Activated naive CD8-positive, alpha-beta T cell (primary cell): ENCODE measurements at regions not wholly inside any gene's neighbourhood (a gene's known extent, or its start where the extent isn't known, plus 50 kb on each side); places are given as distances from the start of the nearest gene placed in this dataset.

Experiments used
- H3K27ac Mint-ChIP-seq: one replicate; pipeline ENCODE4 v1.8.0; 2021; ENCODE audit warnings: mixed read lengths
- H3K27me3 Mint-ChIP-seq: one replicate; pipeline ENCODE4 v1.8.0; 2021; ENCODE audit warnings: mixed read lengths
- H3K36me3 Mint-ChIP-seq: one replicate; pipeline ENCODE4 v1.8.0; 2021; ENCODE audit warnings: mixed read lengths
- H3K4me1 Mint-ChIP-seq: one replicate; pipeline ENCODE4 v1.8.0; 2021; ENCODE audit warnings: low read depth, mixed read lengths
- H3K4me3 Mint-ChIP-seq: one replicate; pipeline ENCODE4 v1.8.0; 2021; ENCODE audit warnings: mild to moderate bottlenecking, mixed read lengths
- H3K9me3 Mint-ChIP-seq: one replicate; pipeline ENCODE4 v1.8.0; 2021; ENCODE audit warnings: low read depth, mixed read lengths

- Mint-ChIP-seq H3K9me3 (no peaks in the 10 kb centered on the region), H3K27me3 (peaks cover 1% of the 10 kb centered on the region), H3K36me3 (no peaks in the 10 kb centered on the region), H3K27ac (no peak overlapping the region), H3K4me1 (no peaks in the 10 kb centered on the region), H3K4me3 (no peak overlapping the region)
These were observed 215.0 kb upstream of the MARCKS start for GRCh38 chr6:113642001-113642713.

GRCh38 chr6:113642714-113643406, 214.3 kb upstream of the MARCKS start:
- H3K4me1 Mint-ChIP-seq: no peaks in the 10 kb centered on the region
- H3K27me3 Mint-ChIP-seq: peaks cover 3% of the 10 kb centered on the region
- no peaks in the 10 kb centered on the region for H3K9me3 Mint-ChIP-seq
- no peak overlapping the region for H3K4me3 Mint-ChIP-seq
- no peak overlapping the region for H3K27ac Mint-ChIP-seq
- H3K36me3 Mint-ChIP-seq: no peaks in the 10 kb centered on the region

GRCh38 chr6:113643407-113643770, 213.8 kb upstream of the MARCKS start:
- Mint-ChIP-seq H3K4me1 (no peaks in the 10 kb centered on the region), H3K9me3 (no peaks in the 10 kb centered on the region), H3K27ac (no peak overlapping the region), H3K36me3 (no peaks in the 10 kb centered on the region), H3K4me3 (no peak overlapping the region), H3K27me3 (peaks cover 3% of the 10 kb centered on the region)

- Mint-ChIP-seq H3K9me3 (no peaks in the 10 kb centered on the region), H3K27me3 (peaks cover 1% of the 10 kb centered on the region)
These were observed 212.1 kb upstream of the MARCKS start for GRCh38 chr6:113644861-113645575.

GRCh38 chr6:113645576-113645970, 211.6 kb upstream of the MARCKS start:
- H3K4me3 Mint-ChIP-seq: no peak overlapping the region
- H3K36me3 Mint-ChIP-seq: no peaks in the 10 kb centered on the region
- no peaks in the 10 kb centered on the region for H3K4me1 Mint-ChIP-seq
- no peaks in the 10 kb centered on the region for H3K9me3 Mint-ChIP-seq
- peaks cover 1% of the 10 kb centered on the region for H3K27me3 Mint-ChIP-seq
- H3K27ac Mint-ChIP-seq: no peak overlapping the region

More at GRCh38 chr6:113644861-113645575, 212.1 kb upstream of the MARCKS start:
- H3K27ac Mint-ChIP-seq: no peak overlapping the region
- H3K36me3 Mint-ChIP-seq: no peaks in the 10 kb centered on the region
- no peak overlapping the region for H3K4me3 Mint-ChIP-seq
- no peaks in the 10 kb centered on the region for H3K4me1 Mint-ChIP-seq

- no peaks in the 10 kb centered on the region for H3K4me1 Mint-ChIP-seq
- H3K36me3 Mint-ChIP-seq: no peaks in the 10 kb centered on the region
- no peaks in the 10 kb centered on the region for H3K9me3 Mint-ChIP-seq
- H3K27me3 Mint-ChIP-seq: peaks cover 1% of the 10 kb centered on the region
- no peak overlapping the region for H3K4me3 Mint-ChIP-seq
- no peak overlapping the region for H3K27ac Mint-ChIP-seq
These were observed 211.2 kb upstream of the MARCKS start for GRCh38 chr6:113645986-113646385.

GRCh38 chr6:113646701-113647100, 210.4 kb upstream of the MARCKS start:
- H3K9me3 Mint-ChIP-seq: no peaks in the 10 kb centered on the region

GRCh38 chr6:113647143-113647889, 209.8 kb upstream of the MARCKS start:
- H3K27me3 Mint-ChIP-seq: peaks cover 1% of the 10 kb centered on the region
- no peaks in the 10 kb centered on the region for H3K4me1 Mint-ChIP-seq
- H3K27ac Mint-ChIP-seq: no peak overlapping the region
- no peak overlapping the region for H3K4me3 Mint-ChIP-seq
- no peaks in the 10 kb centered on the region for H3K9me3 Mint-ChIP-seq
- H3K36me3 Mint-ChIP-seq: no peaks in the 10 kb centered on the region

More at GRCh38 chr6:113646701-113647100, 210.4 kb upstream of the MARCKS start:
- H3K27ac Mint-ChIP-seq: no peak overlapping the region
- no peaks in the 10 kb centered on the region for H3K4me1 Mint-ChIP-seq
- H3K36me3 Mint-ChIP-seq: no peaks in the 10 kb centered on the region
- peaks cover 1% of the 10 kb centered on the region for H3K27me3 Mint-ChIP-seq
- no peak overlapping the region for H3K4me3 Mint-ChIP-seq

GRCh38 chr6:113648698-113649097, 208.4 kb upstream of the MARCKS start:
- H3K4me3 Mint-ChIP-seq: no peak overlapping the region
- H3K9me3 Mint-ChIP-seq: no peaks in the 10 kb centered on the region
- no peak overlapping the region for H3K27ac Mint-ChIP-seq
- no peaks in the 10 kb centered on the region for H3K4me1 Mint-ChIP-seq
- H3K36me3 Mint-ChIP-seq: no peaks in the 10 kb centered on the region
- peaks cover 1% of the 10 kb centered on the region for H3K27me3 Mint-ChIP-seq

- no peaks in the 10 kb centered on the region for H3K36me3 Mint-ChIP-seq
- no peak overlapping the region for H3K4me3 Mint-ChIP-seq
- H3K4me1 Mint-ChIP-seq: no peaks in the 10 kb centered on the region
- H3K27me3 Mint-ChIP-seq: peaks cover 1% of the 10 kb centered on the region
- H3K9me3 Mint-ChIP-seq: no peaks in the 10 kb centered on the region
- no peak overlapping the region for H3K27ac Mint-ChIP-seq
These were observed 207.9 kb upstream of the MARCKS start for GRCh38 chr6:113649276-113649675.

GRCh38 chr6:113649880-113650609, 207.1 kb upstream of the MARCKS start:
- no peak overlapping the region for H3K4me3 Mint-ChIP-seq
- no peaks in the 10 kb centered on the region for H3K36me3 Mint-ChIP-seq
- no peaks in the 10 kb centered on the region for H3K9me3 Mint-ChIP-seq
- no peaks in the 10 kb centered on the region for H3K4me1 Mint-ChIP-seq
- H3K27me3 Mint-ChIP-seq: peaks cover 1% of the 10 kb centered on the region
- no peak overlapping the region for H3K27ac Mint-ChIP-seq

GRCh38 chr6:113650610-113650979, 206.6 kb upstream of the MARCKS start:
- Mint-ChIP-seq H3K9me3 (no peaks in the 10 kb centered on the region), H3K4me1 (no peaks in the 10 kb centered on the region), H3K27ac (no peak overlapping the region), H3K27me3 (peaks cover 1% of the 10 kb centered on the region), H3K4me3 (no peak overlapping the region), H3K36me3 (no peaks in the 10 kb centered on the region)

- Mint-ChIP-seq H3K27ac (no peak overlapping the region), H3K36me3 (no peaks in the 10 kb centered on the region), H3K27me3 (peaks cover 1% of the 10 kb centered on the region), H3K4me1 (no peaks in the 10 kb centered on the region), H3K4me3 (no peak overlapping the region), H3K9me3 (no peaks in the 10 kb centered on the region)
These were observed 206.0 kb upstream of the MARCKS start for GRCh38 chr6:113651120-113651519.

GRCh38 chr6:113651920-113652319, 205.2 kb upstream of the MARCKS start:
- H3K36me3 Mint-ChIP-seq: no peaks in the 10 kb centered on the region
- H3K9me3 Mint-ChIP-seq: no peaks in the 10 kb centered on the region
- no peak overlapping the region for H3K4me3 Mint-ChIP-seq
- H3K27me3 Mint-ChIP-seq: peaks cover 1% of the 10 kb centered on the region
- H3K4me1 Mint-ChIP-seq: no peaks in the 10 kb centered on the region
- H3K27ac Mint-ChIP-seq: no peak overlapping the region
